ENCODE measurements at regions not wholly inside any gene's neighbourhood (a gene's known extent, or its start where the extent isn't known, plus 50 kb on each side); places are given as distances from the start of the nearest gene placed in this dataset.

DNA sequence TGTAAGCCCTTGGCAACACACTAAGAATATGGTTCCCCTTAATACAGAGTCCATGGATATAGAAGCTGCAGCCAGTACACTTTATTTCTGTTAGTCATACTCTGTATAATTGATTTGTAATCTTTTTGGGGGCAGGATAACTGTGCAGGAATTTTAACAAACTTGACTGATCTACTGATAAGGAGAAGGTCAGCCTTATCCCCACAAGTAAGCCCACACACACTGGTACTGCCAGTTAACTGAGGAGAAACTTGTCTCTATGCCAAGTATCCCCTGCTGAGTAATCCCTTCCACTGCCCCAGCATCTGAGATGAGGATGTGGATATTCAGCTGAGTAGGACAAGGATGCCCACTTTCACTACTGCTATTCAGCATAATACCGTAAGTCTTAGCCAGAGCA, 154.9 kb upstream of the CXXC4 start:
- TF ChIP-seq TAF1 (IDR thresholded peaks at IDR 0.05; ENCODE audit: borderline replicate concordance, insufficient read depth, low read length) (no peak), POLR2AphosphoS5 (IDR thresholded peaks at IDR 0.05; ENCODE audit: low read depth, low read length) (no peak)

Measured in PFSK-1 (cell line).